Ovary (tissue), 3 donors: ENCODE measurements at regions not wholly inside any gene's neighbourhood (a gene's known extent, or its start where the extent isn't known, plus 50 kb on each side); places are given as distances from the start of the nearest gene placed in this dataset.

ENCODE experiments used
- CTCF ChIP-seq, 3 donors: fragments of 450-650 bp in 2 of 3; fragments of 200-600 bp in 1 of 3; IDR thresholded peaks; one replicate each; pipeline versions ENCODE4 v1.5.1 to v1.8.0; 2016 to 2022; ENCODE audit warnings: antibody characterized with exemption in 3 of 3, mild to moderate bottlenecking in 1 of 3
- EP300 ChIP-seq: sonication (generic); formaldehyde crosslinking; IDR thresholded peaks from one replicate; pipeline ENCODE4 v1.6.1; 2017; ENCODE audit warnings: antibody characterized with exemption
- POLR2A ChIP-seq: fragments of 450-650 bp; IDR thresholded peaks from one replicate; pipeline ENCODE4 v1.6.1; 2017; ENCODE audit warnings: antibody characterized with exemption, mild to moderate bottlenecking, moderate library complexity
- donor health status: DM: no; HTN: no; CAD: no.

- TF ChIP-seq CTCF (IDR thresholded peaks at IDR 0.05) = no peak
- TF ChIP-seq POLR2A = no peak
- TF ChIP-seq EP300 = no peak
These were observed 351.0 kb upstream of the THRB start for GRCh38 chr3:24845524-24846155.
